ENCODE measurements at regions not wholly inside any gene's neighbourhood (a gene's known extent, or its start where the extent isn't known, plus 50 kb on each side); places are given as distances from the start of the nearest gene placed in this dataset.

DNA sequence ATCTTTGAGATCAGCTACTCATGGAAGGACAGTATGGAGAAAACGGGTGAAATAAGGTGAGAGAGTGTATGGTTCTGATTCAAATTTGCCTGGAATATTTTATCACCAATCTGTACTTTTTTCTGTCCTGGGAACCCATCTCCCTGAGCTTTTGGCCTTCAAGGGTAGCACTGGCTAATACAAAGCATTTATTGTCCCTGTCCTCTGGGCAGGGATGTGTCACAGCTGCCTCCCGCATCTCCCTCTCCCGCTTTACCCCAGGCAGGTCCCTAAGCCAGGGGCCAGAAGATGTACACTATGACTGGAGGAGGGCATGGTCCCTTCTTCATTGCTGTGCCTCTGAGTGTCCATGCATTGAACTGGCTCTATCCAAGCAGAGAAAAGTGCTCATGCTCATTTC, 201.7 kb upstream of the CHRNA7 start:
- TF ChIP-seq, protein P1, sequence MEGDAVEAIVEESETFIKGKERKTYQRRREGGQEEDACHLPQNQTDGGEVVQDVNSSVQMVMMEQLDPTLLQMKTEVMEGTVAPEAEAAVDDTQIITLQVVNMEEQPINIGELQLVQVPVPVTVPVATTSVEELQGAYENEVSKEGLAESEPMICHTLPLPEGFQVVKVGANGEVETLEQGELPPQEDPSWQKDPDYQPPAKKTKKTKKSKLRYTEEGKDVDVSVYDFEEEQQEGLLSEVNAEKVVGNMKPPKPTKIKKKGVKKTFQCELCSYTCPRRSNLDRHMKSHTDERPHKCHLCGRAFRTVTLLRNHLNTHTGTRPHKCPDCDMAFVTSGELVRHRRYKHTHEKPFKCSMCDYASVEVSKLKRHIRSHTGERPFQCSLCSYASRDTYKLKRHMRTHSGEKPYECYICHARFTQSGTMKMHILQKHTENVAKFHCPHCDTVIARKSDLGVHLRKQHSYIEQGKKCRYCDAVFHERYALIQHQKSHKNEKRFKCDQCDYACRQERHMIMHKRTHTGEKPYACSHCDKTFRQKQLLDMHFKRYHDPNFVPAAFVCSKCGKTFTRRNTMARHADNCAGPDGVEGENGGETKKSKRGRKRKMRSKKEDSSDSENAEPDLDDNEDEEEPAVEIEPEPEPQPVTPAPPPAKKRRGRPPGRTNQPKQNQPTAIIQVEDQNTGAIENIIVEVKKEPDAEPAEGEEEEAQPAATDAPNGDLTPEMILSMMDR (IDR thresholded peaks at IDR 0.05; ENCODE audit: low read depth, low read length): no peak
- no peak for TF ChIP-seq EZH2phosphoT487 (IDR thresholded peaks at IDR 0.05; ENCODE audit: low read depth)
